ENCODE measurements at regions not wholly inside any gene's neighbourhood (a gene's known extent, or its start where the extent isn't known, plus 50 kb on each side); places are given as distances from the start of the nearest gene placed in this dataset.

DNA sequence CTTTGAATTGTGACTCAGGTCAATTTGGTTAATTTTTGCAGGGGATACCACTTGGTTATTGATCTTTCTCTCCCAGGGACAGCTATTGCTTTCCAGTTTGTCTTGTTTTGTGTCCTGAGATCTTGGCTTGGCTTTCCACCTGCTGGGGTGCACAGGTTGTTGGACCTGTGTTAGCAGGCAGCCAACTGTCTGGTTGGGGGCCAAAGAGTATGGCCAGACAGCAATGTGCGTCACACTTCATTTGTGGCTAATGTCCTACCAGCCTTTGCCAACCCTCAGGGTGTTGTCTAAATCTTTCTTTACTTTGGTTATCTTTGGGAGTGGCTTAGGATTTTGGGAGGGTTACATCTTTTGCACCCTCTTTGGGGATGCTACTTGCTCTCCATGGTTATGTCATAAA, 494.9 kb upstream of the ATP2B1 start:
- intact Hi-C loops (cut with micrococcal nuclease; ENCODE audit: unreplicated experiment), result no loop called here
- Mint-ChIP-seq H3K9me3 (ENCODE audit: low read depth, unreplicated experiment) (peaks cover 10% of the 10 kb centered on the region), H3K4me3 (ENCODE audit: low read depth, unreplicated experiment) (no peak overlapping the region), H3K27ac (ENCODE audit: unreplicated experiment) (no peak overlapping the region), H3K27me3 (ENCODE audit: unreplicated experiment) (no peaks in the 10 kb centered on the region), H3K36me3 (ENCODE audit: insufficient read depth, unreplicated experiment) (peaks cover 6% of the 10 kb centered on the region), H3K4me1 (ENCODE audit: low read depth, unreplicated experiment) (no peaks in the 10 kb centered on the region)
- BruUV-seq (replicated peaks), result no TSS peak
- TF ChIP-seq, protein P1, sequence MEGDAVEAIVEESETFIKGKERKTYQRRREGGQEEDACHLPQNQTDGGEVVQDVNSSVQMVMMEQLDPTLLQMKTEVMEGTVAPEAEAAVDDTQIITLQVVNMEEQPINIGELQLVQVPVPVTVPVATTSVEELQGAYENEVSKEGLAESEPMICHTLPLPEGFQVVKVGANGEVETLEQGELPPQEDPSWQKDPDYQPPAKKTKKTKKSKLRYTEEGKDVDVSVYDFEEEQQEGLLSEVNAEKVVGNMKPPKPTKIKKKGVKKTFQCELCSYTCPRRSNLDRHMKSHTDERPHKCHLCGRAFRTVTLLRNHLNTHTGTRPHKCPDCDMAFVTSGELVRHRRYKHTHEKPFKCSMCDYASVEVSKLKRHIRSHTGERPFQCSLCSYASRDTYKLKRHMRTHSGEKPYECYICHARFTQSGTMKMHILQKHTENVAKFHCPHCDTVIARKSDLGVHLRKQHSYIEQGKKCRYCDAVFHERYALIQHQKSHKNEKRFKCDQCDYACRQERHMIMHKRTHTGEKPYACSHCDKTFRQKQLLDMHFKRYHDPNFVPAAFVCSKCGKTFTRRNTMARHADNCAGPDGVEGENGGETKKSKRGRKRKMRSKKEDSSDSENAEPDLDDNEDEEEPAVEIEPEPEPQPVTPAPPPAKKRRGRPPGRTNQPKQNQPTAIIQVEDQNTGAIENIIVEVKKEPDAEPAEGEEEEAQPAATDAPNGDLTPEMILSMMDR (IDR thresholded peaks at IDR 0.05; ENCODE audit: unreplicated experiment), result no peak
- DNase-seq, result no peak
- CTCF ChIA-PET, result interaction anchor here (1.7 kb wide), 1 partner anchor 8 kb away, joined by 4 read pairs; no protein-coding TSS in a partner anchor

DNA sequence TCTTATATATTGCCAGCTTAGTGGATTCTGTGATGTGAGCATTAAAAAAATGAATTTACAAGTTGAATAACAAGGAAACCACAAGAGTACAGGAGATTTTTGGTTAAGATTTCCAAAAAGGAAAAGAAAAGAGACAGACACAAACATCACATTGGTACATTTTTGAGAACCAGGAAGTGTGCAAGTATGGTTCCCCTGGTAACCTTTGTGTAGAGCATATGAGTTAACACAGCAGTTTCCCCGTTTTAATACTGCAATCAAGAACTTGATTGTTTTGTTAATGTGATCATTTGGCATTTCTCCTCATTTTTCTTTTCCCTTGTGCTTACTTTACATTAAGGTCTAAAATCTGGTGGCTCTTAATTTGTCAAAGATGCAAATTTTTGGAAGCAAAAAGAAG, 490.4 kb upstream of the ATP2B1 start:
- DNase-seq, result no peak
- Mint-ChIP-seq H3K27ac (ENCODE audit: unreplicated experiment) (no peak overlapping the region), H3K9me3 (ENCODE audit: low read depth, unreplicated experiment) (peaks cover 2% of the 10 kb centered on the region), H3K4me1 (ENCODE audit: low read depth, unreplicated experiment) (no peaks in the 10 kb centered on the region), H3K27me3 (ENCODE audit: unreplicated experiment) (no peaks in the 10 kb centered on the region), H3K36me3 (ENCODE audit: insufficient read depth, unreplicated experiment) (no peaks in the 10 kb centered on the region), H3K4me3 (ENCODE audit: low read depth, unreplicated experiment) (no peak overlapping the region)
- intact Hi-C loops (cut with micrococcal nuclease; ENCODE audit: unreplicated experiment), result no loop called here
- TF ChIP-seq, protein P1 (IDR thresholded peaks at IDR 0.05; ENCODE audit: unreplicated experiment), result no peak
- CTCF ChIA-PET, result no interaction called here
- BruUV-seq (replicated peaks), result no TSS peak

DNA sequence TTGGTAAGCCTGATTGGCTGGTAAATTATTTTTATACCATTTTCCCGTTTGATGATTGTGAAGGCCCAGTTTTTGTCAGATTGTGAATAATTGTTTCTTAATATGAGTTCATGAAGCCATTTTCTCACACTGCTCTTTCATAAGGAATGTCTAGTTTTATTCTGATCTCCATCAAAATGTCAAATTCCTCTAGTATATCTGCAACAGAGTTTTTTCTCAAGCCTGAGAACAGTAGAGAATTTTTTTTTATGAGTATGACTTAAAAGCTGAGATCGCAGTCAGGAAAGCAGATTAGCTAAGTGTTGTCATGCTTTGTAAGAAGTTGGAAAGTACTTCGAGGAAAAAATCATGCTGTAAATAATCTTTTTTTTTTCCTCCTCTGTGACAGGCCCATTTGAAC, 484.9 kb upstream of the ATP2B1 start:
- intact Hi-C loops (cut with micrococcal nuclease; ENCODE audit: unreplicated experiment), result no loop called here
- Mint-ChIP-seq H3K9me3 (ENCODE audit: low read depth, unreplicated experiment) (no peaks in the 10 kb centered on the region), H3K36me3 (ENCODE audit: insufficient read depth, unreplicated experiment) (no peaks in the 10 kb centered on the region), H3K27me3 (ENCODE audit: unreplicated experiment) (no peaks in the 10 kb centered on the region), H3K27ac (ENCODE audit: unreplicated experiment) (no peak overlapping the region), H3K4me3 (ENCODE audit: low read depth, unreplicated experiment) (no peak overlapping the region), H3K4me1 (ENCODE audit: low read depth, unreplicated experiment) (no peaks in the 10 kb centered on the region)
- no TSS peak for BruUV-seq (replicated peaks)
- TF ChIP-seq, protein P1 (IDR thresholded peaks at IDR 0.05; ENCODE audit: unreplicated experiment), result no peak
- DNase-seq, result no peak
- CTCF ChIA-PET, result no interaction called here

DNA sequence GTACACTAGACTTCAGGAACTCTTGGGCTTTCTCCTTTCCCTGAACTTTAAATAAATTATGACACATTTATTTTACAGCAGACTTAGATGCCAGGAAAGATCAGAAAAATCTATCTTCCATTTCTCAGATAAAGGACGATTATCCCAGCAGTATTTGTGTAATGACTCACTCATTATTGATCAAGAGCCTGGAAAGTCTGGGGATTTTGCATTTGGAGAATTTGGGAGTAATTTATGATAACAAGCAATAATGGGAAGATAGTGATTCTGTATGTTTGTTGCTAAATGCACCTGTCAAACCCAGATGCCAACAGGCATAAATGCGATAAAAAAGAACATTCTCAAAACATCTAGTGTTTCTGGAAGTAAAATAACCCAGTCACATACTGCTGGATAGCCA, 480.2 kb upstream of the ATP2B1 start:
- CTCF ChIA-PET, result no interaction called here
- Mint-ChIP-seq H3K4me3 (ENCODE audit: low read depth, unreplicated experiment) (no peak overlapping the region), H3K27ac (ENCODE audit: unreplicated experiment) (no peak overlapping the region), H3K36me3 (ENCODE audit: insufficient read depth, unreplicated experiment) (no peaks in the 10 kb centered on the region), H3K4me1 (ENCODE audit: low read depth, unreplicated experiment) (no peaks in the 10 kb centered on the region), H3K9me3 (ENCODE audit: low read depth, unreplicated experiment) (no peaks in the 10 kb centered on the region), H3K27me3 (ENCODE audit: unreplicated experiment) (no peaks in the 10 kb centered on the region)
- intact Hi-C loops (cut with micrococcal nuclease; ENCODE audit: unreplicated experiment), result loop anchor here (10.0 kb wide), 1 partner anchor 746 kb away; no protein-coding TSS in a partner anchor
- TF ChIP-seq, protein P1 (IDR thresholded peaks at IDR 0.05; ENCODE audit: unreplicated experiment), result no peak
- DNase-seq, result no peak
- no TSS peak for BruUV-seq (replicated peaks)
